ENCODE measurements at regions not wholly inside any gene's neighbourhood (a gene's known extent, or its start where the extent isn't known, plus 50 kb on each side); places are given as distances from the start of the nearest gene placed in this dataset.

GRCh38 chr11:59263225-59263894 lies 50.6 kb upstream of the MPEG1 start:
- ChIA-PET POLR2A (no interaction called here), CTCF (interaction anchor here (0.6 kb wide), 1 partner anchor 292 kb away, joined by 4 read pairs; no protein-coding TSS in a partner anchor)
- no peak for TF ChIP-seq ZNF384 (IDR thresholded peaks at IDR 0.05)
- DNase-seq (ENCODE audit: extremely low spot score) = no peak
